Gastroesophageal sphincter (tissue), 3 donors: ENCODE measurements at regions not wholly inside any gene's neighbourhood (a gene's known extent, or its start where the extent isn't known, plus 50 kb on each side); places are given as distances from the start of the nearest gene placed in this dataset.

ENCODE experiments used
- POLR2AphosphoS5 ChIP-seq: sonication (generic); formaldehyde crosslinking; IDR thresholded peaks from one replicate; pipeline ENCODE4 v1.6.1; 2017; ENCODE audit warnings: antibody characterized with exemption
- TF ChIP-seq, protein P1 (sequence below), 4 experiments: fragments of 200-600 bp in 2 of 4; fragments of 450-650 bp in 2 of 4; sonication (generic) in 1 of 4; IDR thresholded peaks; one replicate each; pipeline ENCODE4 v1.5.1; 2017 to 2019; ENCODE audit warnings: antibody characterized with exemption in 4 of 4, mild to moderate bottlenecking in 2 of 4, moderate library complexity in 2 of 4

- TF ChIP-seq, protein P1, sequence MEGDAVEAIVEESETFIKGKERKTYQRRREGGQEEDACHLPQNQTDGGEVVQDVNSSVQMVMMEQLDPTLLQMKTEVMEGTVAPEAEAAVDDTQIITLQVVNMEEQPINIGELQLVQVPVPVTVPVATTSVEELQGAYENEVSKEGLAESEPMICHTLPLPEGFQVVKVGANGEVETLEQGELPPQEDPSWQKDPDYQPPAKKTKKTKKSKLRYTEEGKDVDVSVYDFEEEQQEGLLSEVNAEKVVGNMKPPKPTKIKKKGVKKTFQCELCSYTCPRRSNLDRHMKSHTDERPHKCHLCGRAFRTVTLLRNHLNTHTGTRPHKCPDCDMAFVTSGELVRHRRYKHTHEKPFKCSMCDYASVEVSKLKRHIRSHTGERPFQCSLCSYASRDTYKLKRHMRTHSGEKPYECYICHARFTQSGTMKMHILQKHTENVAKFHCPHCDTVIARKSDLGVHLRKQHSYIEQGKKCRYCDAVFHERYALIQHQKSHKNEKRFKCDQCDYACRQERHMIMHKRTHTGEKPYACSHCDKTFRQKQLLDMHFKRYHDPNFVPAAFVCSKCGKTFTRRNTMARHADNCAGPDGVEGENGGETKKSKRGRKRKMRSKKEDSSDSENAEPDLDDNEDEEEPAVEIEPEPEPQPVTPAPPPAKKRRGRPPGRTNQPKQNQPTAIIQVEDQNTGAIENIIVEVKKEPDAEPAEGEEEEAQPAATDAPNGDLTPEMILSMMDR (IDR thresholded peaks at IDR 0.05): no peak
- TF ChIP-seq POLR2AphosphoS5: no peak
These were observed 189.0 kb upstream of the HES1 start for GRCh38 chr3:193946945-193947344.
